Stomach (tissue), 8 donors: ENCODE measurements at regions not wholly inside any gene's neighbourhood (a gene's known extent, or its start where the extent isn't known, plus 50 kb on each side); places are given as distances from the start of the nearest gene placed in this dataset.
A peak's percentile ranks its signal among the peaks of the same experiment; 100 is the strongest.

Source experiments
- DNase-seq, 2 donors: peaks; one replicate each; pipeline versions ENCODE4 v3.0.0 to v3.0.0-alpha.2; 2013 to 2019
- H3K27ac ChIP-seq, 5 donors: fragments of 200-600 bp in 4 of 5; sonication (generic) in 4 of 5; one replicate each; pipeline ENCODE4 v1.5.1; 2013 to 2019; ENCODE audit warnings: mild to moderate bottlenecking in 1 of 5, moderate library complexity in 1 of 5
- H3K27me3 ChIP-seq, 3 donors: fragments of 200-600 bp; sonication (generic); one replicate each; pipeline ENCODE4 v1.5.1; 2017 to 2019; ENCODE audit warnings: mixed run types in 1 of 3
- H3K36me3 ChIP-seq, 4 donors: fragments of 200-600 bp; sonication (generic); 1 replicate in 3 of 4; 2 replicates in 1 of 4; pipeline ENCODE4 v1.5.1; 2016 to 2019
- H3K4me1 ChIP-seq, 4 donors: fragments of 200-600 bp; sonication (generic); one replicate each; pipeline ENCODE4 v1.5.1; 2016 to 2019
- H3K4me3 ChIP-seq, 4 donors: fragments of 200-600 bp; sonication (generic) in 3 of 4; one replicate each; pipeline ENCODE4 v1.5.1; 2016 to 2019; ENCODE audit warnings: mild to moderate bottlenecking in 1 of 4
- H3K9me3 ChIP-seq, 4 donors: fragments of 200-600 bp; sonication (generic); one replicate each; pipeline ENCODE4 v1.5.1; 2016 to 2019
- CTCF ChIP-seq, 7 experiments: fragments of 450-650 bp in 4 of 7; fragments of 200-600 bp in 3 of 7; sonication (generic) in 3 of 7; IDR thresholded peaks; one replicate each; pipeline ENCODE4 v1.5.1; 2016 to 2019; ENCODE audit warnings: antibody characterized with exemption in 7 of 7, control low read depth in 2 of 7, mild to moderate bottlenecking in 1 of 7
- EP300 ChIP-seq: sonication (generic); formaldehyde crosslinking; IDR thresholded peaks from one replicate; pipeline ENCODE4 v1.6.1; 2017; ENCODE audit warnings: antibody characterized with exemption
- POLR2A ChIP-seq, 4 donors: fragments of 450-650 bp; IDR thresholded peaks; one replicate each; pipeline ENCODE4 v1.6.1; 2016; ENCODE audit warnings: antibody characterized with exemption in 4 of 4, control low read depth in 2 of 4, mild to moderate bottlenecking in 1 of 4, moderate library complexity in 1 of 4
- POLR2AphosphoS5 ChIP-seq, 3 donors: sonication (generic); formaldehyde crosslinking; IDR thresholded peaks; one replicate each; pipeline ENCODE4 v1.6.1; 2016; ENCODE audit warnings: antibody characterized with exemption in 3 of 3
- WGBS, 5 donors: extraction: QIAGEN DNeasy Blood & Tissue Kit in 3 of 5; methylation state at CpG; one replicate each; pipeline versions ENCODE4 v1.1.5 to v1.1.7; 2013 to 2018; 5-methylcytosine and 5-hydroxymethylcytosine counted together
- intact Hi-C: fragments of 100-400 bp; cut with DNase I; formaldehyde crosslinking; loops from one replicate; pipeline ENCODE4 v1.15.1; 2023; ENCODE audit warnings: low total_unique reads
- donor health status: healthy with polysubstance abuse.
- donor health status: Bipolar disorder and iron deficiency.
- donor health status: healthy.

DNA sequence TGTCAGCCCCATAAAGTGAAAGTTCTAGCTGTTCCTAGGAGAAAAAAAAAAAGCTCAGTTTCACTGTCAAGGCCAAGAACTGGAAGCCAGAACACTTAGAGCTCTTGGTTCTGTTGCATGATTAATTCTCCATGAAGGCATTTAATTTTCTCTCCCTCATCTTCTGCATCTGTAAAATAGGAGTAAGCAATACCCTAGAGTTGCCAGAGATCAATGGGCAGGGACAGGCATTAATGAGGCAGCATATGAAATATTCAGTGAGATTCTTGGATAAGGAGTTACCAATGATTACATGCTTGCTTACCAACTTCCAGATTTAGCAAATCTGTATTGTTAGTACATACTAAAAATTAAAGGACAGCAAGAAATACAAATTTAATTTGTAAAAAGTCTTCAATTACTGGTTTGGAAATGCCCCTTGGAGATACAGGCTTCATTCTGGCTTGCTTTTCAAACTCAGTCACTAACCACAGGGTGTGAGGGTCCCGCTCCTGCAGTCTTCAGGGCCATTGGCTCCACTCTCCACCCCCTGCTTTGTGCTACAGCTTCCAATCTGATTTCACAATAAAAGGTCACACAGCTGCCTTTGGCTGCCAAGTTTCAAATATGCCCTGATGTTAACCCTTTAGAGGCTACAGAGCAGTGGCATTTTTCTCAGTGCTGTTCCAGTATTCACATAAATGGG is 624.6 kb downstream of the BNC2 start:
- Histone ChIP-seq H3K27ac (peak overlapping the region in 1 of 5 donors; percentile 18), H3K27me3 (no peaks in the 10 kb centered on the region), H3K9me3 (no peaks in the 10 kb centered on the region), H3K36me3 (no peaks in the 10 kb centered on the region), H3K4me1 (peaks cover 0 to 19% (median 6%) of the 10 kb centered on the region in 4 donors), H3K4me3 (no peak overlapping the region)
- TF ChIP-seq POLR2A (IDR thresholded peaks at IDR 0.05) (no peak), POLR2AphosphoS5 (IDR thresholded peaks at IDR 0.05) (no peak), EP300 (no peak), CTCF (IDR thresholded peaks at IDR 0.05) (no peak)
- DNase-seq: no peak
- intact Hi-C loops: no loop called here
- WGBS, 5 donors: 19 to 62% (median 29%) methylated on average over 1 of the region's 1 CpG

GRCh38 chr9:16246785-16247184 is 623.7 kb downstream of the BNC2 start:
- Histone ChIP-seq H3K4me1 (peaks cover 0 to 19% (median 6%) of the 10 kb centered on the region in 4 donors), H3K36me3 (no peaks in the 10 kb centered on the region), H3K27ac (no peak overlapping the region), H3K27me3 (no peaks in the 10 kb centered on the region), H3K9me3 (no peaks in the 10 kb centered on the region), H3K4me3 (no peak overlapping the region)
- TF ChIP-seq CTCF (IDR thresholded peaks at IDR 0.05): no peak
- TF ChIP-seq EP300: no peak
- TF ChIP-seq POLR2A (IDR thresholded peaks at IDR 0.05): no peak
- no peak for TF ChIP-seq POLR2AphosphoS5 (IDR thresholded peaks at IDR 0.05)
- no peak for DNase-seq
- intact Hi-C loops: no loop called here
- WGBS, 5 donors: 62 to 65% (median 64%) methylated on average over 5 to 6 of the region's 6 CpGs

- no peak overlapping the region for H3K4me3 ChIP-seq
- no peak overlapping the region for H3K27ac ChIP-seq
- intact Hi-C loops: no loop called here
- H3K36me3 ChIP-seq: no peaks in the 10 kb centered on the region
- H3K27me3 ChIP-seq: no peaks in the 10 kb centered on the region
- peaks cover 0 to 19% (median 6%) of the 10 kb centered on the region in 4 donors for H3K4me1 ChIP-seq
- TF ChIP-seq EP300: no peak
- no peak for TF ChIP-seq POLR2AphosphoS5 (IDR thresholded peaks at IDR 0.05)
- TF ChIP-seq POLR2A (IDR thresholded peaks at IDR 0.05): no peak
- no peak for DNase-seq
- H3K9me3 ChIP-seq: no peaks in the 10 kb centered on the region
- WGBS, 5 donors: 71 to 89% (median 85%) methylated on average over 5 of the region's 5 CpGs
Observed at GRCh38 chr9:16247188-16247875, 623.1 kb downstream of the BNC2 start.

GRCh38 chr9:16248822-16249221 is 621.6 kb downstream of the BNC2 start:
- no peak overlapping the region for H3K4me3 ChIP-seq
- no peak overlapping the region for H3K27ac ChIP-seq
- H3K27me3 ChIP-seq: no peaks in the 10 kb centered on the region
- intact Hi-C loops: no loop called here
- peaks cover 0 to 19% (median 6%) of the 10 kb centered on the region in 4 donors for H3K4me1 ChIP-seq
- TF ChIP-seq POLR2AphosphoS5 (IDR thresholded peaks at IDR 0.05) (no peak), POLR2A (IDR thresholded peaks at IDR 0.05) (no peak), EP300 (no peak), CTCF (IDR thresholded peaks at IDR 0.05) (no peak)
- H3K9me3 ChIP-seq: no peaks in the 10 kb centered on the region
- H3K36me3 ChIP-seq: no peaks in the 10 kb centered on the region
- WGBS, 5 donors: 87 to 96% (median 94%) methylated on average over 6 of the region's 6 CpGs
- no peak for DNase-seq

- no peak overlapping the region for H3K27ac ChIP-seq
- TF ChIP-seq CTCF (IDR thresholded peaks at IDR 0.05) (no peak), POLR2AphosphoS5 (IDR thresholded peaks at IDR 0.05) (no peak), EP300 (no peak), POLR2A (IDR thresholded peaks at IDR 0.05) (no peak)
- intact Hi-C loops: no loop called here
- H3K9me3 ChIP-seq: no peaks in the 10 kb centered on the region
- H3K4me3 ChIP-seq: no peak overlapping the region
- H3K36me3 ChIP-seq: no peaks in the 10 kb centered on the region
- 65 to 80% (median 75%) methylated on average over 5 of the region's 5 CpGs for WGBS, 5 donors
- H3K27me3 ChIP-seq: no peaks in the 10 kb centered on the region
- no peaks in the 10 kb centered on the region for H3K4me1 ChIP-seq
- DNase-seq: no peak
Observed at GRCh38 chr9:16252616-16253015, 617.9 kb downstream of the BNC2 start.
